ENCODE measurements at regions not wholly inside any gene's neighbourhood (a gene's known extent, or its start where the extent isn't known, plus 50 kb on each side); places are given as distances from the start of the nearest gene placed in this dataset.

GRCh38 chr7:136072447-136072846 is 95.3 kb upstream of the MTPN start:
- Histone ChIP-seq H3K4me3 (no peak overlapping the region), H3K27ac (no peak overlapping the region), H3K27me3 (no peaks in the 10 kb centered on the region), H3K4me1 (no peaks in the 10 kb centered on the region), H3K36me3 (no peaks in the 10 kb centered on the region), H3K9me3 (no peaks in the 10 kb centered on the region)
- 66 to 70% methylated on average over 4 of the region's 4 CpGs for WGBS, 2 donors
- ATAC-seq (ENCODE audit: low FRiP score in 2 of 2) (no peak), DNase-seq (no peak)
- no peak for TF ChIP-seq CTCF (IDR thresholded peaks at IDR 0.05)
- no peak for TF ChIP-seq POLR2AphosphoS5 (IDR thresholded peaks at IDR 0.05)
- no peak for TF ChIP-seq EP300 (IDR thresholded peaks at IDR 0.05)
- no peak for TF ChIP-seq POLR2A (IDR thresholded peaks at IDR 0.05)

- Histone ChIP-seq H3K27ac (no peak overlapping the region), H3K4me3 (no peak overlapping the region), H3K4me1 (no peaks in the 10 kb centered on the region), H3K27me3 (no peaks in the 10 kb centered on the region), H3K9me3 (no peaks in the 10 kb centered on the region), H3K36me3 (no peaks in the 10 kb centered on the region)
- DNase-seq (no peak), ATAC-seq (ENCODE audit: low FRiP score in 2 of 2) (no peak)
- WGBS, 2 donors = 67 to 71% methylated on average over 6 of the region's 6 CpGs
- TF ChIP-seq EP300 (IDR thresholded peaks at IDR 0.05) = no peak
- TF ChIP-seq CTCF (IDR thresholded peaks at IDR 0.05) = no peak
- TF ChIP-seq POLR2A (IDR thresholded peaks at IDR 0.05) = no peak
- TF ChIP-seq POLR2AphosphoS5 (IDR thresholded peaks at IDR 0.05) = no peak
These were observed 93.8 kb upstream of the MTPN start for GRCh38 chr7:136070736-136071505.

- H3K4me1 ChIP-seq = no peaks in the 10 kb centered on the region
- no peaks in the 10 kb centered on the region for H3K9me3 ChIP-seq
- DNase-seq (no peak), ATAC-seq (ENCODE audit: low FRiP score in 2 of 2) (no peak)
- H3K36me3 ChIP-seq = no peaks in the 10 kb centered on the region
- no peak overlapping the region for H3K4me3 ChIP-seq
- WGBS, 2 donors = 88 to 96% methylated on average over 1 of the region's 1 CpG
- TF ChIP-seq POLR2A (IDR thresholded peaks at IDR 0.05) (no peak), CTCF (IDR thresholded peaks at IDR 0.05) (no peak), EP300 (IDR thresholded peaks at IDR 0.05) (no peak), POLR2AphosphoS5 (IDR thresholded peaks at IDR 0.05) (no peak)
- H3K27me3 ChIP-seq = no peaks in the 10 kb centered on the region
- H3K27ac ChIP-seq = no peak overlapping the region
These were observed 92.8 kb upstream of the MTPN start for GRCh38 chr7:136069840-136070529.

DNA sequence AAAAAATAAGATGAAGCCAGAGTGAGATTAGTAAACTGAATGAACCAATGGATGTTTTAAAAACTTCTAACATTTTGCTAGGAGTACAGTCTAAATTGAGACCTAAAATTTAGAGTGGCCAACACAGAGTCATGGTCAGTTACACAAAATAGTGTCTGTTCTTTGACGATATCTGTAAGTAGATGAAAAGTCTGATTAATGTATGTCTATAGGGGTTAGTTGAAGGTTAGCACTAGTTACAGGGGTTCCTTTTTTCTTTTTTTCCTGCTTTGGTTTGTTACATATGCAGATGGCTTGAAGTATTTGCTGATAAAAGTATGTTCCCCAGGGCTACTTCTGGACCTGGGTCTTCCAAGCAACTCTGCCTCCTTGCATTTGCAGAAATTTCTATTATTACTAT is 90.1 kb upstream of the MTPN start:
- WGBS, 2 donors = 78 to 92% methylated on average over 1 of the region's 1 CpG
- ATAC-seq (ENCODE audit: low FRiP score in 2 of 2) (no peak), DNase-seq (no peak)
- Histone ChIP-seq H3K36me3 (no peaks in the 10 kb centered on the region), H3K4me1 (no peaks in the 10 kb centered on the region), H3K9me3 (no peaks in the 10 kb centered on the region), H3K4me3 (no peak overlapping the region), H3K27me3 (no peaks in the 10 kb centered on the region), H3K27ac (no peak overlapping the region)
- no peak for TF ChIP-seq POLR2A (IDR thresholded peaks at IDR 0.05)
- TF ChIP-seq CTCF (IDR thresholded peaks at IDR 0.05) = no peak
- no peak for TF ChIP-seq EP300 (IDR thresholded peaks at IDR 0.05)
- TF ChIP-seq POLR2AphosphoS5 (IDR thresholded peaks at IDR 0.05) = no peak

Data from upper lobe of left lung (tissue), 6 donors.